H9 (cell line): ENCODE measurements at regions not wholly inside any gene's neighbourhood (a gene's known extent, or its start where the extent isn't known, plus 50 kb on each side); places are given as distances from the start of the nearest gene placed in this dataset.

Source experiments
- DNase-seq: peaks from one replicate; pipeline ENCODE4 v3.0.0-alpha.2; 2017
- H2AFZ ChIP-seq: one replicate; pipeline ENCODE4 v1.6.1; 2013; ENCODE audit warnings: mild to moderate bottlenecking, low read length, control low read depth, moderate library complexity
- H2AK5ac ChIP-seq: 2 replicates; pipeline ENCODE4 v1.6.1; 2013; ENCODE audit warnings: low read length, control low read depth, mixed read lengths; ENCODE audit not compliant: insufficient read length
- H2BK120ac ChIP-seq: one replicate; pipeline ENCODE4 v1.6.1; 2013; ENCODE audit warnings: low read depth, mild to moderate bottlenecking, low read length, control low read depth, inconsistent platforms; ENCODE audit not compliant: poor library complexity, severe bottlenecking
- H2BK12ac ChIP-seq: 2 replicates; pipeline ENCODE4 v1.6.1; 2013; ENCODE audit warnings: low read length, control low read depth, mixed read lengths, low read depth; ENCODE audit not compliant: insufficient read length
- H2BK15ac ChIP-seq: 2 replicates; pipeline ENCODE4 v1.6.1; 2013; ENCODE audit warnings: low read depth, low read length, control low read depth
- H2BK20ac ChIP-seq: one replicate; pipeline ENCODE4 v1.6.1; 2013; ENCODE audit warnings: low read depth, mild to moderate bottlenecking, low read length, control low read depth, inconsistent platforms; ENCODE audit not compliant: poor library complexity, severe bottlenecking
- H2BK5ac ChIP-seq: 2 replicates; pipeline ENCODE4 v1.6.1; 2013; ENCODE audit warnings: low read length, control low read depth, mixed read lengths; ENCODE audit not compliant: insufficient read length
- H3K14ac ChIP-seq: 2 replicates; pipeline ENCODE4 v1.6.1; 2013; ENCODE audit warnings: low read length, control low read depth; ENCODE audit not compliant: insufficient read depth
- H3K18ac ChIP-seq: 2 replicates; pipeline ENCODE4 v1.6.1; 2013; ENCODE audit warnings: low read depth, mild to moderate bottlenecking, mixed read lengths, low read length, control low read depth; ENCODE audit not compliant: insufficient read length
- H3K23ac ChIP-seq: 2 replicates; pipeline ENCODE4 v1.6.1; 2013; ENCODE audit warnings: low read length, control low read depth, mixed read lengths, low read depth; ENCODE audit not compliant: insufficient read length
- H3K23me2 ChIP-seq: 2 replicates; pipeline ENCODE4 v1.6.1; 2013; ENCODE audit warnings: low read depth, mild to moderate bottlenecking, mixed read lengths, low read length, control low read depth; ENCODE audit not compliant: insufficient read length, poor library complexity, severe bottlenecking
- H3K27ac ChIP-seq: 2 replicates; pipeline ENCODE4 v1.5.1; 2013; ENCODE audit warnings: low read length, control low read depth, mixed read lengths, low read depth; ENCODE audit not compliant: insufficient read length
- H3K27me3 ChIP-seq: 2 replicates; pipeline ENCODE4 v1.6.1; 2013; ENCODE audit warnings: low read length, control low read depth, inconsistent platforms; ENCODE audit not compliant: insufficient read depth
- H3K4ac ChIP-seq: 2 replicates; pipeline ENCODE4 v1.6.1; 2013; ENCODE audit warnings: low read depth, mild to moderate bottlenecking, control low read depth, inconsistent platforms, low read length, moderate library complexity
- H3K4me1 ChIP-seq: 2 replicates; pipeline ENCODE4 v1.6.1; 2013; ENCODE audit warnings: low read length, control low read depth, inconsistent platforms; ENCODE audit not compliant: insufficient read depth
- H3K4me2 ChIP-seq: 2 replicates; pipeline ENCODE4 v1.6.1; 2013; ENCODE audit warnings: low read length, control low read depth, mixed read lengths; ENCODE audit not compliant: insufficient read length, insufficient read depth
- H3K56ac ChIP-seq: 2 replicates; pipeline ENCODE4 v1.6.1; 2013; ENCODE audit warnings: low read depth, mild to moderate bottlenecking, mixed read lengths, low read length, control low read depth; ENCODE audit not compliant: insufficient read length
- H3K79me1 ChIP-seq: 2 replicates; pipeline ENCODE4 v1.6.1; 2013; ENCODE audit warnings: low read depth, mild to moderate bottlenecking, moderate library complexity, low read length, control low read depth, inconsistent platforms; ENCODE audit not compliant: insufficient read depth, poor library complexity, severe bottlenecking
- H3K79me2 ChIP-seq: 2 replicates; pipeline ENCODE4 v1.6.1; 2013; ENCODE audit warnings: low read length, control low read depth, inconsistent platforms; ENCODE audit not compliant: insufficient read depth
- H3K9ac ChIP-seq: 2 replicates; pipeline ENCODE4 v1.6.1; 2013; ENCODE audit warnings: low read length, control low read depth, mixed read lengths; ENCODE audit not compliant: insufficient read length; ENCODE audit errors: extremely low read depth
- H3K9me3 ChIP-seq: one replicate; pipeline ENCODE4 v1.6.1; 2013; ENCODE audit warnings: low read depth, low read length, inconsistent platforms; ENCODE audit not compliant: control insufficient read depth
- H3T11ph ChIP-seq: one replicate; pipeline ENCODE4 v1.6.1; 2013; ENCODE audit warnings: mild to moderate bottlenecking, low read length, control low read depth, inconsistent platforms
- H4K20me1 ChIP-seq: one replicate; pipeline ENCODE4 v1.6.1; 2013; ENCODE audit not compliant: control insufficient read depth, insufficient read length, insufficient read depth
- H4K5ac ChIP-seq: 2 replicates; pipeline ENCODE4 v1.6.1; 2013; ENCODE audit warnings: low read depth, mild to moderate bottlenecking, mixed read lengths, low read length, control low read depth; ENCODE audit not compliant: insufficient read length
- H4K8ac ChIP-seq: replicated peaks from 2 replicates; pipeline ENCODE4 v1.6.1; 2013; ENCODE audit warnings: low read length, control low read depth, mixed read lengths, low read depth; ENCODE audit not compliant: insufficient read length
- H4K91ac ChIP-seq: 2 replicates; pipeline ENCODE4 v1.6.1; 2013; ENCODE audit warnings: low read depth, mild to moderate bottlenecking, moderate library complexity, mixed read lengths, low read length, control low read depth; ENCODE audit not compliant: insufficient read length
- H3K27ac Mint-ChIP-seq, 3 experiments: 2 replicates in 2 of 3; 3 replicates in 1 of 3; pipeline ENCODE4 v1.8.0; 2020 to 2021; ENCODE audit warnings: mixed read lengths in 3 of 3, mild to moderate bottlenecking in 1 of 3, moderate library complexity in 1 of 3
- H3K27me3 Mint-ChIP-seq: 2 replicates; pipeline ENCODE4 v1.8.0; 2021; ENCODE audit warnings: low read depth, mild to moderate bottlenecking, moderate library complexity, mixed read lengths
- H3K36me3 Mint-ChIP-seq, 3 experiments: 2 replicates in 2 of 3; 3 replicates in 1 of 3; pipeline ENCODE4 v1.8.0; 2020 to 2021; ENCODE audit warnings: low read depth in 3 of 3, mixed read lengths in 3 of 3; ENCODE audit not compliant: insufficient read depth in 1 of 3
- H3K4me1 Mint-ChIP-seq, 2 experiments: 2 replicates each; pipeline ENCODE4 v1.8.0; 2020; ENCODE audit warnings: mixed read lengths in 2 of 2
- H3K4me3 Mint-ChIP-seq, 2 experiments: 2 replicates in 1 of 2; 3 replicates in 1 of 2; pipeline ENCODE4 v1.8.0; 2020 to 2021; ENCODE audit warnings: mild to moderate bottlenecking in 2 of 2, mixed read lengths in 2 of 2, moderate library complexity in 1 of 2
- H3K9me3 Mint-ChIP-seq, 2 experiments: 2 replicates in 1 of 2; 3 replicates in 1 of 2; pipeline ENCODE4 v1.8.0; 2020; ENCODE audit warnings: mild to moderate bottlenecking in 2 of 2, mixed read lengths in 2 of 2, moderate library complexity in 1 of 2
- CTCF ChIP-seq: fragments of 200-600 bp; sonication (generic); conservative IDR thresholded peaks from 3 replicates; pipeline ENCODE4 v1.8.0; 2021; ENCODE audit warnings: antibody characterized with exemption, mild to moderate bottlenecking
- WGBS: extraction: QIAGEN DNeasy Blood & Tissue Kit; methylation state at CpG from one replicate; pipeline ENCODE4 v1.1.7; 2013; ENCODE audit warnings: missing lambda C conversion rate, low lambda C conversion rate, mixed read lengths; ENCODE audit not compliant: insufficient read length; ENCODE audit errors: extremely low coverage; 5-methylcytosine and 5-hydroxymethylcytosine counted together

GRCh38 chr3:64381367-64381766 is 156.1 kb upstream of the PRICKLE2 start:
- H2BK20ac ChIP-seq = no peak overlapping the region
- no peak overlapping the region for H3K9ac ChIP-seq
- no peak overlapping the region for H3K27ac ChIP-seq
- no peak overlapping the region for H4K8ac ChIP-seq
- no peak overlapping the region for H3K18ac ChIP-seq
- no peak overlapping the region for H3K56ac ChIP-seq
- H2BK120ac ChIP-seq = no peak overlapping the region
- no peaks in the 10 kb centered on the region for H3K79me2 ChIP-seq
- no peaks in the 10 kb centered on the region for H3K9me3 ChIP-seq
- Mint-ChIP-seq H3K27ac (no peak overlapping the region; a peak in 1 of 7 replicates), H3K4me1 (peaks cover 4 to 5% of the 10 kb centered on the region in 2 experiments; a peak in 2 of 4 replicates), H3K36me3 (no peaks in the 10 kb centered on the region; a peak in 1 of 7 replicates), H3K4me3 (no peak overlapping the region), H3K9me3 (peaks cover 0 to 2% of the 10 kb centered on the region in 2 experiments; a peak in 1 of 5 replicates), H3K27me3 (peaks cover 17% of the 10 kb centered on the region)
- H3K4me1 ChIP-seq = no peaks in the 10 kb centered on the region
- no peaks in the 10 kb centered on the region for H4K20me1 ChIP-seq
- no peak overlapping the region for H2BK12ac ChIP-seq
- no CpG with 5 or more reads among the region's 4 CpGs for WGBS
- no peak overlapping the region for H3T11ph ChIP-seq
- no peak overlapping the region for H4K5ac ChIP-seq
- no peak overlapping the region for H3K14ac ChIP-seq
- H2BK5ac ChIP-seq = no peak overlapping the region
- H2BK15ac ChIP-seq = no peak overlapping the region
- no peak overlapping the region for H2AFZ ChIP-seq
- no peak overlapping the region for H3K23ac ChIP-seq
- no peak overlapping the region for H2AK5ac ChIP-seq
- no peak for TF ChIP-seq CTCF
- H4K91ac ChIP-seq = no peak overlapping the region
- no peak for DNase-seq
- H3K27me3 ChIP-seq = no peaks in the 10 kb centered on the region
- H3K79me1 ChIP-seq = no peaks in the 10 kb centered on the region
- no peaks in the 10 kb centered on the region for H3K23me2 ChIP-seq
- H3K4me2 ChIP-seq = no peak overlapping the region
- no peak overlapping the region for H3K4ac ChIP-seq
